Transverse colon (tissue), 4 donors: ENCODE measurements at regions not wholly inside any gene's neighbourhood (a gene's known extent, or its start where the extent isn't known, plus 50 kb on each side); places are given as distances from the start of the nearest gene placed in this dataset.

Experiments used
- DNase-seq: peaks from one replicate; pipeline ENCODE4 v3.0.0-alpha.2; 2019
- H3K27ac ChIP-seq, 4 donors: fragments of 200-600 bp; sonication (generic); 2 replicates each; pipeline ENCODE4 v1.5.1; 2016 to 2018; ENCODE audit warnings: inconsistent platforms in 4 of 4
- H3K27me3 ChIP-seq: fragments of 200-600 bp; sonication (generic); 2 replicates; pipeline ENCODE4 v1.5.1; 2017; ENCODE audit warnings: inconsistent platforms
- H3K36me3 ChIP-seq, 4 donors: fragments of 200-600 bp; sonication (generic); 2 replicates each; pipeline ENCODE4 v1.5.1; 2017 to 2019; ENCODE audit warnings: inconsistent platforms in 4 of 4
- H3K4me1 ChIP-seq, 4 donors: fragments of 200-600 bp; sonication (generic); 2 replicates each; pipeline ENCODE4 v1.5.1; 2017 to 2020; ENCODE audit warnings: inconsistent platforms in 4 of 4
- H3K4me3 ChIP-seq, 4 donors: fragments of 200-600 bp; sonication (generic); 1 replicate in 1 of 4; 2 replicates in 3 of 4; pipeline versions ENCODE4 v1.5.1 to v1.6.1; 2017 to 2019; ENCODE audit warnings: inconsistent platforms in 4 of 4
- H3K9me3 ChIP-seq, 2 donors: fragments of 200-600 bp; sonication (generic); 2 replicates each; pipeline ENCODE4 v1.5.1; 2017 to 2019; ENCODE audit warnings: inconsistent platforms in 2 of 2
- CTCF ChIP-seq, 5 experiments: fragments of 200-600 bp in 3 of 5; fragments of 450-650 bp in 2 of 5; sonication (generic) in 3 of 5; IDR thresholded peaks; 1 replicate in 2 of 5; 2 replicates in 3 of 5; pipeline ENCODE4 v1.5.1; 2016 to 2017; ENCODE audit warnings: antibody characterized with exemption in 5 of 5, inconsistent platforms in 3 of 5, mild to moderate bottlenecking in 2 of 5, moderate library complexity in 1 of 5
- EP300 ChIP-seq: sonication (generic); formaldehyde crosslinking; IDR thresholded peaks from one replicate; pipeline ENCODE4 v1.6.1; 2017; ENCODE audit warnings: antibody characterized with exemption, low read depth
- POLR2A ChIP-seq: fragments of 450-650 bp; IDR thresholded peaks from one replicate; pipeline ENCODE4 v1.6.1; 2016; ENCODE audit warnings: antibody characterized with exemption, mild to moderate bottlenecking, moderate library complexity
- POLR2AphosphoS5 ChIP-seq, 3 donors: sonication (generic); formaldehyde crosslinking; IDR thresholded peaks; one replicate each; pipeline ENCODE4 v1.6.1; 2016; ENCODE audit warnings: antibody characterized with exemption in 3 of 3
- WGBS, 2 donors: methylation state at CpG; one replicate each; pipeline ENCODE4 v1.1.5; 2018; ENCODE audit warnings: low coverage in 1 of 2; 5-methylcytosine and 5-hydroxymethylcytosine counted together
- in situ Hi-C, 4 donors: fragments of 200-750 bp; cut with MboI; loops; one replicate each; pipeline versions ENCODE4 v1.15.0 to v1.15.1; 2017; ENCODE audit warnings: low sequenced_read_pairs in 3 of 4, low pct_ligation_motif_present in 1 of 4, low pct_unique_long_range_greater_than_20kb in 1 of 4
- intact Hi-C: fragments of 100-400 bp; cut with DNase I; formaldehyde crosslinking; loops from one replicate; pipeline ENCODE4 v1.15.1; 2023; ENCODE audit warnings: low total_unique reads

- no peaks in the 10 kb centered on the region for H3K27me3 ChIP-seq
- H3K4me3 ChIP-seq = no peak overlapping the region
- in situ Hi-C loops (no loop called here), intact Hi-C loops (no loop called here)
- H3K9me3 ChIP-seq = no peaks in the 10 kb centered on the region
- TF ChIP-seq POLR2A = no peak
- TF ChIP-seq EP300 = no peak
- TF ChIP-seq CTCF (IDR thresholded peaks at IDR 0.05) = no peak
- no peak for TF ChIP-seq POLR2AphosphoS5 (IDR thresholded peaks at IDR 0.05)
- 31 to 68% methylated on average over 2 of the region's 2 CpGs for WGBS, 2 donors
- no peak overlapping the region for H3K27ac ChIP-seq
- H3K4me1 ChIP-seq = no peaks in the 10 kb centered on the region
- H3K36me3 ChIP-seq = no peaks in the 10 kb centered on the region
- no peak for DNase-seq
Observed at GRCh38 chr2:17076533-17076932, 410.9 kb upstream of the CYRIA start.

GRCh38 chr2:17070711-17071110 lies 405.1 kb upstream of the CYRIA start:
- in situ Hi-C loops = no loop called here
- H3K4me1 ChIP-seq = no peaks in the 10 kb centered on the region
- intact Hi-C loops = no loop called here

GRCh38 chr2:17069564-17069963 lies 403.9 kb upstream of the CYRIA start:
- Histone ChIP-seq H3K9me3 (no peaks in the 10 kb centered on the region), H3K27ac (no peak overlapping the region), H3K4me3 (no peak overlapping the region), H3K4me1 (no peaks in the 10 kb centered on the region), H3K27me3 (no peaks in the 10 kb centered on the region), H3K36me3 (no peaks in the 10 kb centered on the region)
- in situ Hi-C loops (no loop called here), intact Hi-C loops (no loop called here)
- DNase-seq = no peak
- TF ChIP-seq POLR2AphosphoS5 (IDR thresholded peaks at IDR 0.05) (no peak), EP300 (no peak), CTCF (IDR thresholded peaks at IDR 0.05) (no peak), POLR2A (no peak)
- 82 to 86% methylated on average over 4 of the region's 4 CpGs for WGBS, 2 donors

More at GRCh38 chr2:17070711-17071110, 405.1 kb upstream of the CYRIA start:
- H3K4me3 ChIP-seq = no peak overlapping the region
- no peaks in the 10 kb centered on the region for H3K9me3 ChIP-seq
- TF ChIP-seq EP300 (no peak), CTCF (IDR thresholded peaks at IDR 0.05) (no peak), POLR2A (no peak), POLR2AphosphoS5 (IDR thresholded peaks at IDR 0.05) (no peak)
- H3K27me3 ChIP-seq = no peaks in the 10 kb centered on the region
- H3K27ac ChIP-seq = no peak overlapping the region
- H3K36me3 ChIP-seq = no peaks in the 10 kb centered on the region
- DNase-seq = no peak

GRCh38 chr2:17068021-17068420 lies 402.4 kb upstream of the CYRIA start:
- in situ Hi-C loops (no loop called here), intact Hi-C loops (no loop called here)
- H3K36me3 ChIP-seq = no peaks in the 10 kb centered on the region
- H3K4me1 ChIP-seq = no peaks in the 10 kb centered on the region
- H3K9me3 ChIP-seq = no peaks in the 10 kb centered on the region
- H3K27ac ChIP-seq = no peak overlapping the region
- WGBS, 2 donors = 63 to 76% methylated on average over 4 of the region's 4 CpGs
- no peak for DNase-seq
- TF ChIP-seq POLR2AphosphoS5 (IDR thresholded peaks at IDR 0.05) (no peak), EP300 (no peak), POLR2A (no peak), CTCF (IDR thresholded peaks at IDR 0.05) (no peak)
- no peaks in the 10 kb centered on the region for H3K27me3 ChIP-seq
- H3K4me3 ChIP-seq = no peak overlapping the region
